HL-60 (cell line): ENCODE measurements at regions not wholly inside any gene's neighbourhood (a gene's known extent, or its start where the extent isn't known, plus 50 kb on each side); places are given as distances from the start of the nearest gene placed in this dataset.

Experiments
- DNase-seq, 2 experiments: peaks; one replicate each; pipeline ENCODE4 v3.0.0-alpha.2; 2010 to 2020; ENCODE audit warnings: low read depth in 1 of 2, low spot score in 1 of 2
- H3K27ac ChIP-seq: fragments of 250-450 bp; sonication (Bioruptor Pico); replicated peaks from 2 replicates; pipeline ENCODE4 v1.5.1; 2020; ENCODE audit warnings: mild to moderate bottlenecking, moderate library complexity
- H3K27me3 ChIP-seq: fragments of 250-450 bp; sonication (Bioruptor Pico); 2 replicates; pipeline ENCODE4 v1.5.1; 2021; ENCODE audit warnings: mild to moderate bottlenecking, moderate library complexity; ENCODE audit not compliant: insufficient read depth, poor library complexity, severe bottlenecking
- H3K4me3 ChIP-seq: replicated peaks from 2 replicates; pipeline ENCODE4 v1.5.1; 2011; ENCODE audit warnings: mild to moderate bottlenecking, control low read depth, low read length; ENCODE audit not compliant: insufficient read depth
- CTCF ChIP-seq: IDR thresholded peaks from one replicate; pipeline ENCODE4 v1.5.1; 2011; ENCODE audit warnings: low read length, control low read depth, inconsistent platforms; ENCODE audit not compliant: insufficient read depth
- GABPA ChIP-seq: IDR thresholded peaks from 2 replicates; pipeline ENCODE4 v1.6.1; 2012; ENCODE audit warnings: low read depth
- POLR2AphosphoS5 ChIP-seq: IDR thresholded peaks from 2 replicates; pipeline ENCODE4 v1.6.1; 2012; ENCODE audit warnings: low read depth
- REST ChIP-seq: IDR thresholded peaks from 2 replicates; pipeline ENCODE4 v1.6.1; 2012; ENCODE audit warnings: low read depth; ENCODE audit not compliant: insufficient replicate concordance
- SPI1 ChIP-seq: IDR thresholded peaks from 2 replicates; pipeline ENCODE4 v1.6.1; 2012; ENCODE audit warnings: low read depth, mild to moderate bottlenecking, borderline replicate concordance

- no peak for TF ChIP-seq POLR2AphosphoS5
- TF ChIP-seq CTCF, result no peak
- no peak for TF ChIP-seq SPI1
- no peak overlapping the region for H3K4me3 ChIP-seq
- no peaks in the 10 kb centered on the region for H3K27me3 ChIP-seq
- DNase-seq, result no peak
- H3K27ac ChIP-seq, result no peak overlapping the region
These were observed 184.0 kb downstream of the CYLD start for GRCh38 chr16:50925758-50926357.

- H3K27me3 ChIP-seq, result no peaks in the 10 kb centered on the region
- no peak for DNase-seq
These were observed 183.1 kb downstream of the CYLD start for GRCh38 chr16:50924759-50925545.

GRCh38 chr16:50917950-50918703 is 176.2 kb downstream of the CYLD start:
- TF ChIP-seq CTCF (no peak), SPI1 (no peak), GABPA (no peak), POLR2AphosphoS5 (no peak), REST (no peak)
- DNase-seq, result no peak
- H3K4me3 ChIP-seq, result no peak overlapping the region

More at GRCh38 chr16:50924759-50925545, 183.1 kb downstream of the CYLD start:
- Histone ChIP-seq H3K4me3 (no peak overlapping the region), H3K27ac (no peak overlapping the region)
- TF ChIP-seq SPI1, result no peak
- no peak for TF ChIP-seq REST
- no peak for TF ChIP-seq CTCF
- TF ChIP-seq GABPA, result no peak
- no peak for TF ChIP-seq POLR2AphosphoS5

More at GRCh38 chr16:50917950-50918703, 176.2 kb downstream of the CYLD start:
- Histone ChIP-seq H3K27ac (no peak overlapping the region), H3K27me3 (no peaks in the 10 kb centered on the region)
